NCI-H2196 (cell line): ENCODE measurements at regions not wholly inside any gene's neighbourhood (a gene's known extent, or its start where the extent isn't known, plus 50 kb on each side); places are given as distances from the start of the nearest gene placed in this dataset.
"Not testable (repeated sequence)": the region's sequence is repeated elsewhere in the genome, so short reads cannot be mapped to it uniquely, and the experiment has no call there.

ENCODE experiments used
- DNase-seq: peaks from one replicate; lab custom pipeline; 2025; ENCODE audit not compliant: unreplicated experiment; lab: John Stamatoyannopoulos, UW

DNA sequence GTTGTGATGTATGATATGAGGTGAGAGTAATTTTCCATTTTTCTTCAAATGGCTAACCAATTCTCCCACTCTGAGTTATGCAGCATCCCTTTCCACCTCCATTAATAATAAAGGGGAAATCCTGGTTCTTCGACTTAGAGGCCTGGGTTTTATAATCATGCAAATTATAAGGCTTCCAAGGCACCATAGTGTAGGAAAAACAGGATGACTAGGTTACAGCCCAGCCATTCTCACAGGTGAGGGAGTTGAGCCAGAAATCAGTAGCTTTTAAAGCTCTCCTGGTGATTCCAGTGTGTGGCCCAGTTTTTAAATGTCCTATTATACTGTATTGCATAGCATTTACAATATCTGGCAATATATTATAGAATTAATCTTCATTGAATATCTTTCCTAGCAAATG is 203.1 kb downstream of the ARHGEF9 start:
- no peak for DNase-seq

DNA sequence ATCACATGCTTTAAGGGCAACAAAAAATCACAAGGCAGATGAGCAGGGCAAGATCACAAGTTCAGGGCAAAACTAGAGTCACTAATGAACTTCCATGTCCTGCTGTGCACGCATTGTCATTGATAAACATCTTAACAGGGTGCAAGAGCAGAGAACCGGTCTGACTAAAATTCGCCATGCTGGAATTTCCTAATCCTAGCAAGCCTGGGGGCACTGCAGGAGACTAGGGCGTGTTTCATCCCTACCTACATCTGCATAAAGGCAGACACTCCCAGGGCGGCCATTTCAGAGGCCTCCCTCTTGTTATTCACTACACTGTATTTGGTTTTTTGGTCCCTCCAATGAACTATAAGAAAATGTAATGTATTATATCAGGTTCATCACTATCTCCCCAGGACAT is 203.6 kb downstream of the ARHGEF9 start:
- no peak for DNase-seq

DNA sequence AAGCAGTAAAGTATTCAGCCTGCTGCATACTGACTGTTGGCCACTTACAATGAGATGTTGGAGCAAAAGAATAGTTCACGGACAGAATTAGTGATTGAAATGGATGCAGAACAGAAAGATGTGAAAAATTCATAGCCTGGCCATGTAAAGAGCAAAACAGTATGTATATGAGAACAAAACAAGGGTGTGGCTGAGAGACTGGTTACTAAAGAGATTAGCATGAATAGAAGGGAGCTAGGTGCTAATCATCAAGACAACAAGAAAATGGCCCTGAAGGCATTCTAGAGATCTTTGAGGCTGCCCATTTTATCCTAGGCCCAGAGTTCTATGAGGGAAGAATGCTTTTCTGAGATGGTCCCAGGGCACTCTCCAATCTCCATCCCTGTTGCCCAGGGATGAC is 208.5 kb downstream of the ARHGEF9 start:
- DNase-seq = no peak

DNA sequence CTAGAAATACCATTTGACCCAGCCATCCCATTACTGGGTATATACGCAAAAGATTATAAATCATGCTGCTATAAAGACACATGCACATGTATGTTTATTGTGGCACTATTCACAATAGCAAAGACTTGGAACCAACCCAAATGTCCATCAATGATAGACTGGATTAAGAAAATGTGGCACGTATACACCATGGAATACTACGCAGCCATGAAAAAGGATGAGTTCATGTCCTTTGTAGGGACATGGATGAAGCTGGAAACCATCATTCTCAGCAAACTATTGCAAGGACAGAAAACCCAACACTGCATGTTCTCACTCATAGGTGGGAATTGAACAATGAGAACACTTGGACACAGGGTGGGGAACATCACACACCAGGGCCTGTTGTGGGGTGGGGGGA is 209.3 kb downstream of the ARHGEF9 start:
- DNase-seq = not testable (repeated sequence)

DNA sequence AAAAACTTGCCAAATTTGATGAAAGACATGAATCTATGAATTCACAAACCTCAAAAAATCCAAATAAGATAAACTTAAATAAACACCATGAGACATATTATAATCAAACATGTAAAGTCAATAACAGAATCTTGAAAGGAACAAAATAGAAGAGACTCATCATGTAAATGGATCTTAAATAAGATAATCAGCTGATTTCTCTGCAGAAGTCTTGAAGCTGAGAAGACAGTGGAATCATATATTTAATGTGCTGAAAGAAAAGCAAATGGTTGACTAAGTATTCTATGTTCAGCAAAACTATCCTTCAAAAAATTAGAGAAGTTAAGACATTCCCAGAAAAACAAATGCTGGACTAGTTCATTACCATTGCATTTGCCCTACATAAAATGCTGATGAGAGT is 215.7 kb upstream of the SPIN4 start:
- DNase-seq = no peak

DNA sequence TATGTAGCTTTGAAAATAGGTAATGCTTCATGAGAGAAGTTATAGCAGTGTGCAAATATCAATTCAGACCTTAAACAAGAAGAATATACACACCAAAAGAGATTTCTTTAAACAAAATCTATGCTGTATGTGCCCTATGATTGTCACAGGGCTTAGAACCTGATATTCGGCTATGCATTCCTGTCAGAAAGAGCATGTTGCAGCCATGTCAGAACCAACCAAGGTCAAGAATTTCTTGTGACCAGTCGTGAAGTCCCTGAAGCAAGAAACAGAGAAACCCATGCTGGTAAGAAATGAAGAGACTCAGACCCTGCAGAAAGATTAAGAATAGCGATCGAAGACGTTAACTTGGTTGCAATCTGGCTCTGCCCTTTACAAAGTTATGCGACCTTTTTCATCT is 210.3 kb upstream of the SPIN4 start:
- DNase-seq = no peak

DNA sequence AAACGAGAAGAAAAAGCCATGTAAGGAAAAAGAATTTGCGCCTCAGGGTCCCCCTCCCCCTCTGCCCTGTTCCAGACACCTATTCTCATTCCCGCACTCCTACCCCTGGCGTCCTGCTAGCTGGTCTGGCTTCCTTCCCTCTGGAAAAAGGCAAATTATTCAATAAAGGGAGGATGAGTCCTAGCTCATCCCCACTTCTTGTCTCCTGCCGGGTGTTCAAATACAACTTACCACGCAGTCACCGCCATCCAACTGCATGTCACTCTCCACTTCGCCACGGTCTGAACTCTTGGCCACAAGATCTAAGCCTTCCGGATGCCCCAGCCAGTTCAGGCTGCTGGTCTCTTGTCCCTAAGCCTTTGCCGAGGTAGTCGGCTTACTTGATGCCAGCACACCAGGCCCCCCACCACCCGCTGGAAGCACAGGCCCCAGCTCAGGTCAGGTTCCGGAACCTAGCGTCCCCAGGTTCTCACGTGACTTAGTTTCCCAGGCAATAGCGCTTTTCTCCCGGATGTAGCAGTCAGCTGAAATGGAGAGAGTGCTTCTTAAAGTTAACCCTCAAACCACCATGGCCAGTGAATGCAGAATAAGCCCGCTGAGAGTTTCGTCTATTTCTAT is 209.6 kb upstream of the SPIN4 start:
- peak; percentile 57 for DNase-seq

DNA sequence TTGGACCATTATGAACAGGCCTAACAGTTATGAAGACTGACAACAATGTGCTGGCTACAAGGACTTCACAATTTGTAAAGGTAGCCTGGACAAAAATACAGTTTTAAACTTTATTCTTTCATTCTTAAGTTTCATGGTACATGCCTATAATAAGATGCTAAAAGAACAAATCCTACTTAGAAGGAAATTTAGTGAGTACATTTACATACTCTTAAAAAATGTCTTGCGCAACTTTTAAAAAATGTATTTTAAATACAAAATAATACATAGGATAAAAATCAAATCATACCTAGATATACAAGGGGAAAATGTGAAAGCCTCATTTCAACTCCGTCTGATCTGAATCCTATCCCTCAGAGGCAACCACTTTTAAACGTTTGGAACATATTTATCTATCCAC is 200.7 kb upstream of the SPIN4 start:
- DNase-seq = no peak

DNA sequence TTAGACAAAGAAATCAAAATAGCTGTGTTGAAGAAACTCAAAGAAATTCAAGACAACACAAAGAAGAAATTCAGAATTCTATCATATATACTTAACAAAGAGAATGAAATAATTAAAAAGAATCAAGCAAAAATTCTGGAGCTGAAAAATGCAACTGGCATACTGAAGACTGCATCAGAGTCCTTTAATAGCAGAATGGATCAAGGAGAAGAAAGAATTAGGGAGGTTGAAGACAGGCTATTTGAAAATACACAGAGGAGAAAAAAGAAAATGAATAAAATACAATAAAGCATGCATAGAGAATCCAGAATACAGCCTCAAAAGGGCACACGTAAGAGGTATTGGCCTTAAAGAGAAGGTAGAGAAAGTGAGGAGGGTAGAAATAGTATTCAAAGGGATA is 179.5 kb upstream of the SPIN4 start:
- DNase-seq = no peak

DNA sequence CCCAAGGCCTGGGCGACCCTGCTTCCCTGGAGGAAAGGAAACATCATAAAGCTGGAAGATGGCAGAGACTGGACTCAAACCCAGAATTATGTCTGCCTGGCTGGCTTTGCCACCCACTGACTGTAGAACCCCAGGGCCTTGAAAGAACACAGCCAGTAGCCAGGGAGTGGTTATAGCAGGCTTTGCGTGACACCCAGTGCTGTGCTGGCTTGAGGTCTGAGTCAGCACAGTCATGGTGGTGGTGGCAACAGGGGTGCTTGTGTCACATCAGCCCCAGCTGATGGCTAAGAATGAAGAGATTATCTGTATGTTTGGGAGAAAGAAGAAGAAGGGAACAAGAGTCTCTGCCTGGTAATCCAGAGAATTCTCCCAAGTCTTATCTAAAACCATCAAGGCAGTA is 178.8 kb upstream of the SPIN4 start:
- DNase-seq = no peak

DNA sequence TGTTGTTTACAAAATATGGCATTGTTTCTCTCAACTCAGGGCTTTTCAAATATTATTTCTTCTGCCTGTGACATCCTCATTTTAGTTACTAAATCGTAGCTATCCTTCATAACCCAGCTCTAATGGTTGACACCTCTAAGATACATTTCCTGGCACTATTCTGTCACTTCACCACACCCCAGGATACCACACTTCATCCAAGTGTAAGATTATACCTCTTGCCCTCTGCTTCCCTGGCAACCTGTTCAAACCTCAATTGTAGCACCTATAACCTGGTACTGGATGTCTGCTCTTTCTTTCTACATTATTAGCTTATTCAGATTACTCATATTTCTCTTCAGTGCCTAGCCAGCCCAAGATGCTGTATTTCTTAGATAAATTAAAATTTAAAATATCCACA is 175.7 kb upstream of the SPIN4 start:
- DNase-seq = no peak

DNA sequence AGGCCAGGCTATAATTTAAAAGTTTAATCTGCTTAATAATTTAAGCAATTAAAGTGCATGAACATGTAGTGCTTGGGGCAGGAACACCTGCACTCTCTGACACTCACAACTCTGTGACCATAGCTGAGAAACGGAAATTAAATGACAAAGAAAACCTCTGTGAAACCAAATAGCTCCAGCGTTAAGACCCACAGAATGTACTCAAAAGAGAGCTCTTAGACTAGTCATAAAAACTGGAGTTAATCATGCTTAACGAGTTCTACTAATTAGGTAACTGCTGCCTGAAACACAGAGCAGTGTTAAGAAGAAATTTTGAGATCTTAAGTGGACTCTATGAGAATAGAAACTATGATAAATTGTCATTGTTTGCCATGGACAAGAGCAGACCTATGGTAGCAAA is 174.4 kb upstream of the SPIN4 start:
- DNase-seq = no peak

DNA sequence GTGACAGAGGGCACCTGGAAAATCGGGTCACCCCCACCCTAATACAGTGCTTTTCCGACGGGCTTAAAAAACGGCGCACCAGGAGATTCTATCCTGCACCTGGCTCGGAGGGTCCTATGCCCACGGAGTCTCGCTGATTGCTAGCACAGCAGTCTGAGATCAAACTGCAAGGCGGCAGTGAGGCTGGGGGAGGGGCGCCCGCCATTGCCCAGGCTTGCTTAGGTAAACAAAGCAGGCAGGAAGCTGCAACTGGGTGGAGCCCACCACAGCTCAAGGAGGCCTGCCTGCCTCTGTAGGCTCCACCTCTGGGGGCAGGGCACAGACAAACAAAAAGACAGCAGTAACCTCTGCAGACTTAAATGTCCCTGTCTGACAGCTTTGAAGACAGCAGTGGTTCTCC is 168.2 kb upstream of the SPIN4 start:
- DNase-seq = not testable (repeated sequence)

DNA sequence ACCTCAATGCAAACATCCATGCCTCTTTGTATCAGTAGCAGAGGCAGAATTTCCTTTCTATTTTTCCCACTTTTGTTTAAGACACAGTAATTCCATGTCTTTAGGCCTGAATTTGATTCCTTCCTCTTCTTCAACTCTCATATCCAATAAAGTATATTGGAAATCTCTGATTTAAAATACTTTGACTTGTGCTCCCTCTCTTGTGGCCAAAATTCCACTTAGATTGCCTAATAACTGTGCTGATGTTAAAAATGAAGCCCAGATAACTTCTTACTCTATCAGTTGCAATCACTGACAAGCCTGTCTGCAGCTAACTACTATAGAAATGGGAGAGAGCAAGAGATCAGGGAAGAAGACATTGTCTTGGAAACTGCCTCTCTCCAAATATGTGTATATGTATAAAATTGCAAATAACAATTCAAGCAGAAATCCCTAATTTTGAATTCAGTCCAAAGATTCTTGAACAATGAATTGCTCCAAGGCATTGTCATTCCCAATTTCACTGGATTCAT is 163.5 kb upstream of the SPIN4 start:
- no peak for DNase-seq

DNA sequence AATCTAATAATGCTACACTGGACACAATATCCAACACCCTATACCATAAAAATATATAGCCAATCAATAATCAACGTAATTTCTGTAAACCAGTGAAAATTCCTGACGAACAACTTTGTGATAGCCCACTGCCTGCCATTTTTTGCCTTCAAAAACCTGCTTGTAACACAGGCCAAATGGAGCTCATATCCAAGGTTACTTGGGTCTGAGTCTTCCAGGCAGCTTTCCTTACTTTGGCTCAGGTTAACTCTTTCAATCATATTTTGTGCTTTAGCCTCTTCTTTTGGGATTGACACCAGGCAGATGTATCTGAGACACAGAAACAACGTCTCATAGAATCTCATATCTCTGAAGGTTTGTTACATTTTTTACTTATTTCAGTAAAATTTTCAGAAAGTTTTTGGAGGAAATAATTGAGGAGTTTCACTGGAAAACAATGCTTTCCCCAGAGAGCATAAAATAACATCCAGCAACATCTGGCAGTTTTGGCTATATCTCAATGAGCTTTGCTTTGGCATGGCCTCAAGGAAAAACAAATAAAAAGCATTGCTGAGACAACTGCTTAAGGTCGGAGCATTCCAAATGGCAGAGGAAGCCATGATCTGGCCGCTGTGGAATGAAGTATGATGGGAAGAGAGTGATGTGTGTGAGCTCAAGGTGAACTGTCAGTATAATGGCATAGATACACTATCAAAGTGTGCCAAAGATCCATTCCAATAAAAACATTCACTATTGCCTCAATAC is 162.9 kb upstream of the SPIN4 start:
- DNase-seq = no peak

DNA sequence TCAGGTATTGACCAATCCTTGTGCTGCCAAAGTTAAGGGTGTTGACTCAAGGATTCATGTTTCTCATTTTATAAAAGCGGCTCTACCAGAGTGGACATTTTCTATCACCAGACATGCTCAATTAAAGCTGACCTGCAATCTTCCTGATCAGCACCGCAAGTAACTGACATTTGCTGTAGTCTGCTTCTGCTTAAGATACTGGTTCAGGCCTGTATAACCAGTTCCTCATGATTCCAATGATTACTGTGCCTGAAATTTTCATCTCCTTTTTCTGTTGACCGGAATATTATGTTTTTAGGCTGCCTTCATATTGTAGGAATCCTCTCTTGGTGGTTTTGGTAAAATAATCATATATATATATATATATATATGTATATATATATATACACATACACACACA is 160.2 kb upstream of the SPIN4 start:
- no peak for DNase-seq

DNA sequence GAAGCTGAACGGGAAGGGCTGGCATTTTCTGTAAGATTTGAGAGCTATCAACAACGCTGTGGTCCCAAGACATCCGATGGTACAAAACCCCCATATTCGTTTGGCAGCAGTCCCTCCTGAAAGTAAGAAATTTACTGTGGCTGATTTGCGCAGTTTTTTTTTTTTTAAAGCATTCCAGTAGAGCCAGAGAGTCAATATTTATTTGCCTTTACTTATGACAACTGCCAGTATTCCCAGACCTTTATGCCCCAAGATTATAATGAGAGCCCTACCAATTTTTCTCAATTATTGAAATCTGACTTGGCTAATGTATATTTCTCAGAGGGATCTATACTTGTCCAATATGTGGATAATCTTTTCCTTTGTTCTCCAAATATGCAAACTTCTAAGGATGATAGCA is 157.5 kb upstream of the SPIN4 start:
- DNase-seq = no peak

DNA sequence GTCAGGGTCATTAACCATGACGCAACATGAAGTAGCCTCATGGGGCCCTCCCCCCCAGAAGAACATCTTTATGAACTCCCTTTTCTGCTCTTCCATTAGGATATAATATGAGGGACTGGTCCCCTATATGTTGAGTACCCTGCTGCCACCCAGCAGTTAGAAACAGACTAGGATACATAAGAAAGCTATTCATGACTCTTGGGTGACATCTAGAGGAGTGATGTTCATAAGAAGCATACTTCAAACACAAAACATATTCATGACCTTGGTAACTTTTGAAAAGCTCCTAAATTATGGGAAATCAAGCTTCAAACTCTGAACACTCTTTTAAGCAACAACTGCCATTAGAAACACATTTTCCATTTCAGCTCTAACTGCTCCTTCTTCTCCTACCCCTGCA is 155.2 kb upstream of the SPIN4 start:
- DNase-seq = peak; percentile 4

DNA sequence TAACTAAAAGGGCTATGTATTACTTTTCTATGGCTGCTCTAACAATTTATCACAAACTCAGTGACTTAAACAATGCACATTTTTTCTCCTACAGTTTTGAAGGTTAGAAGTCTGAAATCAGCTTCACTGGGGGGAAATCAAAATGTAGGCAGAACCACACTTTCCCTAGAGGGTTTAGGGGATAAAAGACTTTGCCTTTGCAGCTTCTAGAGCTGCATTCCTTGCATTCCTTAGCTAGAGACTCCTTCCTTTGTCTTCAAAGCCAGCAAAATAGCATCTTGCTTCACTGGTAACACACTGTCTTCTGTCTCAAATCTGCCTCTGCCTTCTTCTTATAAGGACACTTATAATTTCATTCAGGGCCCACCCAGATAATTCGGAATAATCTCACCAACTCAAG is 152.4 kb upstream of the SPIN4 start:
- no peak for DNase-seq

DNA sequence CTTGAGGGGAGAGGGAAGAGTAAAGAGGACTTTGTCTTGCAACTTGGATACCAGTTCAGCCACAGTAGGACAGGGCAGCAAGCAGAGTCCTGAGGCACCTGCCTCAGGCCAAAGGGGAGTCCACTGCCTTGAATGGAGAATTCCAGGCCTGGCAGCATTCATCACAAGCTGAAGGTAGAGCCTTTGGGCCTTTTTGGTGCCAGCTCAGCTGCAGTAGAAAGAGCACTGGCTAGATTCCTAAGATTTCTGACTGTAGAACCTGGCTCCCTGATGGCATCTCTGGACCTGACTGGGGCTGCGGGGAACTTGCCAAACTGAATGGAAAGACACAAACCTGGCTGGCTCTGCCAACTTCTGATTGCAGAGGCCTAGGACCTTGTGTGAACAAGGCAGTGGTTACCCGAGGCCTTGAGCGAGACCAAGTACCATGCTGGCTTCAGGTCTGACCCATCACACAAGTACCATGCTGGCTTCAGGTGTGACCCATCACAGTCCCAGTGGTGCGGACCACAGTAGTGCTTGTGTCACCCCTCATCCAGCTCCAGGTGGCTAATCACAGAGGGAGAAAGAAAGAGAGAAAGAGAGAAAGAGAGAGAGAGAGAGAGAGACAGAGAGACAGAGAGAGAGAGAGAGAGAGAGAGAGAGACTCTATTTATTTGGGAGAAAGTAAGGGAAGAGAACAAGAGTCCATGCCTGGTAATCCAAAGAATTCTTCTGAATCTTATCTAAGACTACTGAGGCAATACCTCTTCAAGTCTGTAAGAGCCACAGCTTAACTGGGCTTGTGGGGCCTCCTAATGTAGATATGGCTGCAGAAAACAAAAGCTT is 137.6 kb upstream of the SPIN4 start:
- no peak for DNase-seq

DNA sequence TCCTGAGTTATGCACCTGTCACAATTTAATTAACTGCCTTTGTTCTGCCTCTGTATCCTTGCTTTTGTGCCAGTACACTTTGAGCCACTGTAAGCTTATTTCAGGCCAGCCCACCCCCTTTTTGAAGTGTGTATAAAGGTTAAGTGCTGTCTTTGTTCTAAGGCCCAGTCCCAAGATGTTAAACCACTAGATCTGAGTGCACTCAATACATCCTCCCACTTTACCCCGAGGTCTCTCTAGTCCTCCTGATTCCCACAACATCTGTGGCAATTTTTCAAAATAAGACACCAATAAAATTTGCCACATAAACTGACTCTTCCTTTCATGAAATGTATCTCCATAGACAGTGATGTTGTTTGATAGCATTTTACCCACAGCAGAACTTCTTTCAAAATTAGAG is 124.1 kb upstream of the SPIN4 start:
- DNase-seq = no peak

DNA sequence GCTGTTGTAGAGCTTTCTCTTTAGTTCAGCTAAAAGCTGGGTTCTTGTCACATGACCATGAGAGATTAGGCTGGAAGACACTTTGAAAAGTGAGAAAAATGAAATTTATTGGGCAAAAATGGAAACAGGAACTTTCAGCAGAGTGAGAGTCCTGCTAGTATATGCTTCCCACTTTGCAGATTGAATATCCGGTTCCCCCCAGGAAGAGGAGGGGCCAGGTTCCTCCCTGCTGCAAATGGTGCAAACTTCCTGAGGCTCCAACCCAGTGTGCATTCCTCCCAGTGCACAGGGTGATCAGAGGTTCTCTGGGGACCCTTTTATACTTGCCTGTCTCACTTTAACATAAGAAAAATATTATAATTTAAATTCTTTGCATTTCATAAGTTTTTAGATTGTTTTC is 119.9 kb upstream of the SPIN4 start:
- no peak for DNase-seq
